HepG2 (cell line): ENCODE measurements at regions not wholly inside any gene's neighbourhood (a gene's known extent, or its start where the extent isn't known, plus 50 kb on each side); places are given as distances from the start of the nearest gene placed in this dataset.

ENCODE experiments used
- FOXM1 ChIP-seq: sonication (generic); formaldehyde crosslinking; IDR thresholded peaks from 2 replicates; pipeline ENCODE4 v1.5.0; 2020; ENCODE audit warnings: missing genetic modification reagents
- MYPOP ChIP-seq: sonication (generic); formaldehyde crosslinking; IDR thresholded peaks from 2 replicates; pipeline ENCODE4 v1.8.1; 2023; ENCODE audit warnings: mild to moderate bottlenecking, moderate library complexity, missing genetic modification reagents
- PBX2 ChIP-seq: IDR thresholded peaks from 2 replicates; pipeline ENCODE4 v1.6.1; 2016; ENCODE audit warnings: control low read depth
- TCF7 ChIP-seq: sonication (generic); IDR thresholded peaks from 2 replicates; pipeline ENCODE4 v1.6.1; 2016; ENCODE audit warnings: antibody characterized with exemption, low read depth
- ZFP41 ChIP-seq: sonication (generic); formaldehyde crosslinking; IDR thresholded peaks from 2 replicates; pipeline ENCODE4 v1.4.0; 2020; ENCODE audit warnings: mild to moderate bottlenecking, missing genetic modification reagents, borderline replicate concordance
- TF ChIP-seq, protein P1 (sequence below): sonication (generic); formaldehyde crosslinking; IDR thresholded peaks from 2 replicates; pipeline ENCODE4 v1.8.0; 2022; ENCODE audit warnings: missing genetic modification reagents, mild to moderate bottlenecking, moderate library complexity, borderline replicate concordance

- TF ChIP-seq ZFP41 (no peak), MYPOP (CRISPR knock-in tag) (no peak), TCF7 (no peak), FOXM1 (CRISPR knock-in tag) (no peak), PBX2 (CRISPR knock-in tag) (no peak)
- TF ChIP-seq, protein P1, sequence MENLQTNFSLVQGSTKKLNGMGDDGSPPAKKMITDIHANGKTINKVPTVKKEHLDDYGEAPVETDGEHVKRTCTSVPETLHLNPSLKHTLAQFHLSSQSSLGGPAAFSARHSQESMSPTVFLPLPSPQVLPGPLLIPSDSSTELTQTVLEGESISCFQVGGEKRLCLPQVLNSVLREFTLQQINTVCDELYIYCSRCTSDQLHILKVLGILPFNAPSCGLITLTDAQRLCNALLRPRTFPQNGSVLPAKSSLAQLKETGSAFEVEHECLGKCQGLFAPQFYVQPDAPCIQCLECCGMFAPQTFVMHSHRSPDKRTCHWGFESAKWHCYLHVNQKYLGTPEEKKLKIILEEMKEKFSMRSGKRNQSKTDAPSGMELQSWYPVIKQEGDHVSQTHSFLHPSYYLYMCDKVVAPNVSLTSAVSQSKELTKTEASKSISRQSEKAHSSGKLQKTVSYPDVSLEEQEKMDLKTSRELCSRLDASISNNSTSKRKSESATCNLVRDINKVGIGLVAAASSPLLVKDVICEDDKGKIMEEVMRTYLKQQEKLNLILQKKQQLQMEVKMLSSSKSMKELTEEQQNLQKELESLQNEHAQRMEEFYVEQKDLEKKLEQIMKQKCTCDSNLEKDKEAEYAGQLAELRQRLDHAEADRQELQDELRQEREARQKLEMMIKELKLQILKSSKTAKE, result no peak
Measured at GRCh38 chr1:78834201-78834741, 172.3 kb downstream of the ADGRL4 start.
